ENCODE measurements at regions not wholly inside any gene's neighbourhood (a gene's known extent, or its start where the extent isn't known, plus 50 kb on each side); places are given as distances from the start of the nearest gene placed in this dataset.

DNA sequence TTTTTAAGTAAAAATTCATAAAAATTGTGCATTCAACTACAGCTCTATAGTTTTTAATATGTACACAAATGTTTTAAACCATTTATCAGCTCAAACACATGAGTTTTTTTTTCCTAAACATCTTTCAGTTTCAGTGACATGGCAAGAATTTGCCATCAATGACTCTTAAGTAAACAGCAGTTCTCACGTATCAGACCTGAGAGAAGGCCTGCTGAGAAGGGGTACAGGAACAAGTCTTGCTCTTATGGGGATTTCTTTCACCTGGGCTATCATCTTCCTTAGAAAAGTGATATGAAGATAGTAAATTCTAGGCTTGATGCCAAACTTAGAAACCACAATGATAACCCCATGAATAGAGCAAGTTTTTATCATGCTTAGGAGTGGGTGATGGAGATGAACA, 467.8 kb downstream of the ARL4A start:
- no peaks in the 10 kb centered on the region for H3F3A ChIP-seq (ENCODE audit: control insufficient read depth, insufficient read depth)
- H3K9me2 ChIP-seq (replicated peaks; ENCODE audit: control insufficient read depth, low read length) = no peaks in the 10 kb centered on the region
- H4K20me1 ChIP-seq (ENCODE audit: control insufficient read depth, insufficient read depth, low read depth, low read length) = no peaks in the 10 kb centered on the region
- no peak overlapping the region for H3K27ac ChIP-seq (ENCODE audit: low read depth, low read length)
- H3K4me2 ChIP-seq (ENCODE audit: low read length) = no peak overlapping the region
- no peak overlapping the region for H3K4me3 ChIP-seq (ENCODE audit: low read length)
- H3K79me2 ChIP-seq (ENCODE audit: control insufficient read depth, low read length) = no peaks in the 10 kb centered on the region
- H3K4me1 ChIP-seq (ENCODE audit: control insufficient read depth, low read length) = no peaks in the 10 kb centered on the region
- H3K36me3 ChIP-seq (ENCODE audit: control insufficient read depth, low read length) = no peaks in the 10 kb centered on the region
- H3K9me3 ChIP-seq (ENCODE audit: control insufficient read depth, insufficient read depth, low read length) = peaks cover 2% of the 10 kb centered on the region; the same call in 1 of the 2 replicates
- no peak for TF ChIP-seq EZH2phosphoT487 (IDR thresholded peaks at IDR 0.05; ENCODE audit: borderline replicate concordance, low read length)
- no peaks in the 10 kb centered on the region for H3K27me3 ChIP-seq (ENCODE audit: control insufficient read depth, low read length)

DNA sequence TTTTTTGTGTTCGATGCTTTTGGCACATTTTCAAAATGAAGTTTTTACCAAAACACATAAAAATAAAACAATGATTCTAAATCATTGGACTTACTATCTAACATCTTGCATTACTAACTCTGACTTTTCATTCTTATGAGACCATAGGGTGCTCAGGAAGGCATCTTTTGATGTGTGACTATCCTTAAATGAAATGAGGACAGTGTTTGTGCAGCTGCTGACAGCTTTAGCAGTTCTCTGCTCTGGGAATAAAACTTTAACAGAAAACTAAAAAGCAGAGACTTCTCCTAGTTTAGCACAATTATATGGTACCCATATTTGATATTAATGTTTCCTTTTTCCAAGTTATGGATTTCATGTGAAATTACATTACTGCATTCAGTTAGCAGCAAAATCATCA, 471.6 kb downstream of the ARL4A start:
- H3K4me3 ChIP-seq (ENCODE audit: low read length) = no peak overlapping the region
- H3K27ac ChIP-seq (ENCODE audit: low read depth, low read length) = no peak overlapping the region
- no peak overlapping the region for H3K4me2 ChIP-seq (ENCODE audit: low read length)

DNA sequence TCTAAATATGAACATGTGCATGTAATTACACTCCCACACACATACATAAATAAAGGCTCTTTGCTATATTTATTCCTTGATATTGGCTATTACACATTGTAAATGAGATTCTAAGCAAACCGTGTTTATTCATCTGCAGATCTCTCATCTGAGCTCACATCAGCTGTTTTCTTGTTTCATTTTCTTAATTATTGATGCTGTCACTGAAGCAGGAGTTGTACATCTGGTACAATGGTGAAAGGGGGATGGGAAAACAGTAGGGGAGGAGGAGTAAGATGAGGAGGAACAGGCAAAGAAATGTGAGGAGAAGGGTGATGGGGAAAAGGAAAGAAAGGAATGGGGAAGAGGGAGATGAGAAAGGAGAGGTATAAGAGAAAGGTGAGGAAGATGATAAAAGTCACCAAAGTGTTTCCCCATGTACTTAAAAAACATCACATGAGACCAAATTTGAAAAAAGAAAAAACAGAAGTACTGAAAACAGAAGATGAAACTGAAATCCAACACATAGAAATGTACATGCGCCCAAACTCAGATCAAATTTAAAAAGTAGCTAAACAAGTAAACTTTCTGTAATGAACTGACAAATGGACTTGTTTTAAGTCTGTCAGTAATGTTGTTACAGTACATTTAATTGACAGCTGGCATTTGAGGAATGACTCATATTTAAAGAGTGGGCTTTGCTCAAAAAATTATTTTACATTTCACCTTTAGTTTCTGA, 472.2 kb downstream of the ARL4A start:
- Histone ChIP-seq H3K79me2 (ENCODE audit: control insufficient read depth, low read length) (no peaks in the 10 kb centered on the region), H3K9me3 (ENCODE audit: control insufficient read depth, insufficient read depth, low read length) (no peaks in the 10 kb centered on the region), H4K20me1 (ENCODE audit: control insufficient read depth, insufficient read depth, low read depth, low read length) (no peaks in the 10 kb centered on the region), H3K4me3 (ENCODE audit: low read length) (no peak overlapping the region), H3K4me1 (ENCODE audit: control insufficient read depth, low read length) (no peaks in the 10 kb centered on the region), H3K27ac (ENCODE audit: low read depth, low read length) (no peak overlapping the region), H3K4me2 (ENCODE audit: low read length) (no peak overlapping the region), H3F3A (ENCODE audit: control insufficient read depth, insufficient read depth) (no peaks in the 10 kb centered on the region), H3K9me2 (replicated peaks; ENCODE audit: control insufficient read depth, low read length) (no peaks in the 10 kb centered on the region), H3K36me3 (ENCODE audit: control insufficient read depth, low read length) (no peaks in the 10 kb centered on the region), H3K27me3 (ENCODE audit: control insufficient read depth, low read length) (no peaks in the 10 kb centered on the region)
- TF ChIP-seq, protein P1, sequence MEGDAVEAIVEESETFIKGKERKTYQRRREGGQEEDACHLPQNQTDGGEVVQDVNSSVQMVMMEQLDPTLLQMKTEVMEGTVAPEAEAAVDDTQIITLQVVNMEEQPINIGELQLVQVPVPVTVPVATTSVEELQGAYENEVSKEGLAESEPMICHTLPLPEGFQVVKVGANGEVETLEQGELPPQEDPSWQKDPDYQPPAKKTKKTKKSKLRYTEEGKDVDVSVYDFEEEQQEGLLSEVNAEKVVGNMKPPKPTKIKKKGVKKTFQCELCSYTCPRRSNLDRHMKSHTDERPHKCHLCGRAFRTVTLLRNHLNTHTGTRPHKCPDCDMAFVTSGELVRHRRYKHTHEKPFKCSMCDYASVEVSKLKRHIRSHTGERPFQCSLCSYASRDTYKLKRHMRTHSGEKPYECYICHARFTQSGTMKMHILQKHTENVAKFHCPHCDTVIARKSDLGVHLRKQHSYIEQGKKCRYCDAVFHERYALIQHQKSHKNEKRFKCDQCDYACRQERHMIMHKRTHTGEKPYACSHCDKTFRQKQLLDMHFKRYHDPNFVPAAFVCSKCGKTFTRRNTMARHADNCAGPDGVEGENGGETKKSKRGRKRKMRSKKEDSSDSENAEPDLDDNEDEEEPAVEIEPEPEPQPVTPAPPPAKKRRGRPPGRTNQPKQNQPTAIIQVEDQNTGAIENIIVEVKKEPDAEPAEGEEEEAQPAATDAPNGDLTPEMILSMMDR (IDR thresholded peaks at IDR 0.05; ENCODE audit: low read depth, low read length, poor library complexity, severe bottlenecking) = no peak
- TF ChIP-seq EZH2phosphoT487 (IDR thresholded peaks at IDR 0.05; ENCODE audit: borderline replicate concordance, low read length) = no peak

More for the DNA sequence above, 471.6 kb downstream of the ARL4A start:
- Histone ChIP-seq H4K20me1 (ENCODE audit: control insufficient read depth, insufficient read depth, low read depth, low read length) (no peaks in the 10 kb centered on the region), H3F3A (ENCODE audit: control insufficient read depth, insufficient read depth) (no peaks in the 10 kb centered on the region), H3K9me2 (replicated peaks; ENCODE audit: control insufficient read depth, low read length) (no peaks in the 10 kb centered on the region), H3K36me3 (ENCODE audit: control insufficient read depth, low read length) (no peaks in the 10 kb centered on the region), H3K27me3 (ENCODE audit: control insufficient read depth, low read length) (no peaks in the 10 kb centered on the region), H3K4me1 (ENCODE audit: control insufficient read depth, low read length) (no peaks in the 10 kb centered on the region), H3K9me3 (ENCODE audit: control insufficient read depth, insufficient read depth, low read length) (no peaks in the 10 kb centered on the region), H3K79me2 (ENCODE audit: control insufficient read depth, low read length) (no peaks in the 10 kb centered on the region)
- TF ChIP-seq, protein P1 (IDR thresholded peaks at IDR 0.05; ENCODE audit: low read depth, low read length, poor library complexity, severe bottlenecking) = no peak
- no peak for TF ChIP-seq EZH2phosphoT487 (IDR thresholded peaks at IDR 0.05; ENCODE audit: borderline replicate concordance, low read length)

DNA sequence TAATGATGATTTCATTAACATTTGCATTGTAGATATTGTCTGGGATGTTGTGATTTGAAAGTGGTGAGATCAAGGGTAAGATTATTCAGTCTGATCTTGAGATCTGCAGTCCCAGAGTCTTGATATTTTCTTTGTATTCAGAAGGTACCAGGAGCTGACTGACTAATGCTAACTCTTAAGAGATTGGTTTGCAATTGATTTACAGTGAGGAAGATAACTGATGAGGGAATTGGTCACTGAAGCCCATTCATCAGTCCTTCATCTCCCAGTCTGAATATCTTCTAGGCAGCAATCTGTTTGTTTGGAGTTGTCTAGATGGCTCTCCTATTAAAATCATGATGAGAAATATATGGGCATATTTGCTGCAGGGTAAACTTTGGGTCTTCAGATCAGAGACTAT, 473.7 kb downstream of the ARL4A start:
- Histone ChIP-seq H3K4me3 (ENCODE audit: low read length) (no peak overlapping the region), H3K9me3 (ENCODE audit: control insufficient read depth, insufficient read depth, low read length) (no peaks in the 10 kb centered on the region), H3K27me3 (ENCODE audit: control insufficient read depth, low read length) (no peaks in the 10 kb centered on the region), H3F3A (ENCODE audit: control insufficient read depth, insufficient read depth) (no peaks in the 10 kb centered on the region), H3K36me3 (ENCODE audit: control insufficient read depth, low read length) (no peaks in the 10 kb centered on the region), H3K79me2 (ENCODE audit: control insufficient read depth, low read length) (no peaks in the 10 kb centered on the region), H3K4me2 (ENCODE audit: low read length) (no peak overlapping the region), H3K27ac (ENCODE audit: low read depth, low read length) (no peak overlapping the region), H3K9me2 (replicated peaks; ENCODE audit: control insufficient read depth, low read length) (no peaks in the 10 kb centered on the region), H4K20me1 (ENCODE audit: control insufficient read depth, insufficient read depth, low read depth, low read length) (no peaks in the 10 kb centered on the region), H3K4me1 (ENCODE audit: control insufficient read depth, low read length) (no peaks in the 10 kb centered on the region)
- TF ChIP-seq, protein P1 (IDR thresholded peaks at IDR 0.05; ENCODE audit: low read depth, low read length, poor library complexity, severe bottlenecking) = no peak
- no peak for TF ChIP-seq EZH2phosphoT487 (IDR thresholded peaks at IDR 0.05; ENCODE audit: borderline replicate concordance, low read length)

Measured in DOHH2 (cell line).